PC-3 (cell line): ENCODE measurements at regions not wholly inside any gene's neighbourhood (a gene's known extent, or its start where the extent isn't known, plus 50 kb on each side); places are given as distances from the start of the nearest gene placed in this dataset.

Experiments
- EZH2phosphoT487 ChIP-seq: fragments of 300-600 bp; sonication (generic); IDR thresholded peaks from 2 replicates; pipeline ENCODE4 v1.6.1; 2018; ENCODE audit warnings: mild to moderate bottlenecking, antibody characterized with exemption, low read length, borderline replicate concordance
- TF ChIP-seq, protein P1 (sequence below): fragments of 300-600 bp; sonication (generic); conservative IDR thresholded peaks from 2 replicates; pipeline ENCODE4 v1.5.1; 2017; ENCODE audit warnings: antibody characterized with exemption, low read depth, mild to moderate bottlenecking, low read length

DNA sequence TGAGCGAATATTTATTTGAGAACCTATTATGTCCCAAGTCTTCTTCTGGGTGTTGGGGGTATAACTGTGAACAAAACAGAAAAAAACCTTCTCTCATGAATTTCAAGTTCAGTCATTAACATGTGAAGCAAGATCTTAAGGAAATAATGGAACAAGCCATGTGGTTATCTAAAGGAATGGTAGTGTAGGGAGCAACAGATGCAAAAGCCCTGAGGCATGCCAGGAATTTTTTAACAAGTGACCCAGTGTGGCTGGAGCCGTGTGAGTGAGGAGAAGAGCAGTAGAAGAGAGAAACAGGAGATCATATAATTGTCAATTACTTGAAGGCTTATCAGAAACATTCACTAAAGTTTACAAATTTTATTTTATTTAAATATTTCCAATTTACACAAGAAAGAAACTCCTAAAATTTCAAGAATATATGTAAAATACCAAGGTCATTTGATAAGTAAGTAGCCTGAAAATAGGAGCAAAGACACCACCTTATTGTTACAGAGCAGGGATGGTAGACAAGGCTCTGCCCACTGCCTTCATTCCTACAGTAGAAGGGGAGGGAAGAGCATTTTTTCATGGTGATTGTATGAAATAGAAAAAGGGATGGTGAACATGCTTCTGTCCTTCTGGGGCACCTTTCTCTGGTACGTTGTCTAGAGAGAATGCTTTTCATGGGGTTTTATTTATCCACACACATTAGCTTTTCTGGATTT lies 345.1 kb downstream of the PLOD2 start:
- TF ChIP-seq, protein P1, sequence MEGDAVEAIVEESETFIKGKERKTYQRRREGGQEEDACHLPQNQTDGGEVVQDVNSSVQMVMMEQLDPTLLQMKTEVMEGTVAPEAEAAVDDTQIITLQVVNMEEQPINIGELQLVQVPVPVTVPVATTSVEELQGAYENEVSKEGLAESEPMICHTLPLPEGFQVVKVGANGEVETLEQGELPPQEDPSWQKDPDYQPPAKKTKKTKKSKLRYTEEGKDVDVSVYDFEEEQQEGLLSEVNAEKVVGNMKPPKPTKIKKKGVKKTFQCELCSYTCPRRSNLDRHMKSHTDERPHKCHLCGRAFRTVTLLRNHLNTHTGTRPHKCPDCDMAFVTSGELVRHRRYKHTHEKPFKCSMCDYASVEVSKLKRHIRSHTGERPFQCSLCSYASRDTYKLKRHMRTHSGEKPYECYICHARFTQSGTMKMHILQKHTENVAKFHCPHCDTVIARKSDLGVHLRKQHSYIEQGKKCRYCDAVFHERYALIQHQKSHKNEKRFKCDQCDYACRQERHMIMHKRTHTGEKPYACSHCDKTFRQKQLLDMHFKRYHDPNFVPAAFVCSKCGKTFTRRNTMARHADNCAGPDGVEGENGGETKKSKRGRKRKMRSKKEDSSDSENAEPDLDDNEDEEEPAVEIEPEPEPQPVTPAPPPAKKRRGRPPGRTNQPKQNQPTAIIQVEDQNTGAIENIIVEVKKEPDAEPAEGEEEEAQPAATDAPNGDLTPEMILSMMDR, result no peak
- no peak for TF ChIP-seq EZH2phosphoT487
